Mucosa of stomach (tissue), 1 donor: ENCODE measurements at regions not wholly inside any gene's neighbourhood (a gene's known extent, or its start where the extent isn't known, plus 50 kb on each side); places are given as distances from the start of the nearest gene placed in this dataset.
"Not testable (repeated sequence)": the region's sequence is repeated elsewhere in the genome, so short reads cannot be mapped to it uniquely, and the experiment has no call there.

Experiments
- H3K27me3 ChIP-seq: one replicate; pipeline ENCODE4 v1.7.0; 2013; ENCODE audit warnings: mild to moderate bottlenecking, low read length; ENCODE audit not compliant: control insufficient read depth, insufficient read depth
- H3K36me3 ChIP-seq: one replicate; pipeline ENCODE4 v1.7.0; 2013; ENCODE audit warnings: low read length; ENCODE audit not compliant: control insufficient read depth, insufficient read depth
- H3K4me1 ChIP-seq: one replicate; pipeline ENCODE4 v1.7.0; 2013; ENCODE audit warnings: mild to moderate bottlenecking, low read length; ENCODE audit not compliant: control insufficient read depth, insufficient read depth
- H3K4me3 ChIP-seq: one replicate; pipeline ENCODE4 v1.7.0; 2013; ENCODE audit warnings: low read length
- H3K9ac ChIP-seq: one replicate; pipeline ENCODE4 v1.7.0; 2013; ENCODE audit warnings: mild to moderate bottlenecking, low read length, moderate library complexity
- H3K9me3 ChIP-seq: one replicate; pipeline ENCODE4 v1.7.0; 2013; ENCODE audit warnings: mild to moderate bottlenecking, low read length, moderate library complexity; ENCODE audit not compliant: control insufficient read depth
- donor health status: Pancreatic carcinoma.

- Histone ChIP-seq H3K36me3 (no peaks in the 10 kb centered on the region), H3K27me3 (no peaks in the 10 kb centered on the region), H3K9me3 (no peaks in the 10 kb centered on the region), H3K9ac (no peak overlapping the region), H3K4me3 (no peak overlapping the region), H3K4me1 (no peaks in the 10 kb centered on the region)
Observed at GRCh38 chr4:189121336-189121735, 819.3 kb upstream of the FRG1 start.

- no peaks in the 10 kb centered on the region for H3K36me3 ChIP-seq
- H3K4me3 ChIP-seq: no peak overlapping the region
- H3K9ac ChIP-seq: no peak overlapping the region
- H3K9me3 ChIP-seq: no peaks in the 10 kb centered on the region
- no peaks in the 10 kb centered on the region for H3K27me3 ChIP-seq
- no peaks in the 10 kb centered on the region for H3K4me1 ChIP-seq
Observed at GRCh38 chr4:189124149-189124758, 816.4 kb upstream of the FRG1 start.

GRCh38 chr4:189124791-189125190, 815.9 kb upstream of the FRG1 start:
- Histone ChIP-seq H3K4me1 (no peaks in the 10 kb centered on the region), H3K27me3 (no peaks in the 10 kb centered on the region), H3K9me3 (no peaks in the 10 kb centered on the region), H3K36me3 (no peaks in the 10 kb centered on the region), H3K4me3 (no peak overlapping the region), H3K9ac (no peak overlapping the region)

GRCh38 chr4:189126040-189126439, 814.6 kb upstream of the FRG1 start:
- Histone ChIP-seq H3K9ac (no peak overlapping the region), H3K4me1 (no peaks in the 10 kb centered on the region), H3K4me3 (no peak overlapping the region), H3K36me3 (no peaks in the 10 kb centered on the region), H3K27me3 (no peaks in the 10 kb centered on the region), H3K9me3 (no peaks in the 10 kb centered on the region)

- Histone ChIP-seq H3K4me3 (no peak overlapping the region), H3K9me3 (no peaks in the 10 kb centered on the region), H3K36me3 (no peaks in the 10 kb centered on the region), H3K9ac (no peak overlapping the region), H3K27me3 (no peaks in the 10 kb centered on the region), H3K4me1 (no peaks in the 10 kb centered on the region)
Observed at GRCh38 chr4:189128341-189128740, 812.3 kb upstream of the FRG1 start.

GRCh38 chr4:189129044-189129694, 811.5 kb upstream of the FRG1 start:
- no peaks in the 10 kb centered on the region for H3K36me3 ChIP-seq
- no peaks in the 10 kb centered on the region for H3K4me1 ChIP-seq
- H3K9me3 ChIP-seq: no peaks in the 10 kb centered on the region
- no peaks in the 10 kb centered on the region for H3K27me3 ChIP-seq
- H3K4me3 ChIP-seq: no peak overlapping the region
- no peak overlapping the region for H3K9ac ChIP-seq

- H3K4me3 ChIP-seq: no peak overlapping the region
- H3K9me3 ChIP-seq: no peaks in the 10 kb centered on the region
- no peak overlapping the region for H3K9ac ChIP-seq
- H3K4me1 ChIP-seq: no peaks in the 10 kb centered on the region
- no peaks in the 10 kb centered on the region for H3K36me3 ChIP-seq
- H3K27me3 ChIP-seq: no peaks in the 10 kb centered on the region
Observed at GRCh38 chr4:189131118-189131517, 809.6 kb upstream of the FRG1 start.

- H3K36me3 ChIP-seq: no peaks in the 10 kb centered on the region
- H3K4me3 ChIP-seq: no peak overlapping the region
- no peak overlapping the region for H3K9ac ChIP-seq
- H3K4me1 ChIP-seq: no peaks in the 10 kb centered on the region
- H3K9me3 ChIP-seq: no peaks in the 10 kb centered on the region
- no peaks in the 10 kb centered on the region for H3K27me3 ChIP-seq
Observed at GRCh38 chr4:189136462-189136861, 804.2 kb upstream of the FRG1 start.

- Histone ChIP-seq H3K36me3 (no peaks in the 10 kb centered on the region), H3K27me3 (no peaks in the 10 kb centered on the region), H3K9me3 (no peaks in the 10 kb centered on the region), H3K4me1 (peaks cover 7% of the 10 kb centered on the region), H3K9ac (no peak overlapping the region), H3K4me3 (no peak overlapping the region)
Observed at GRCh38 chr4:189143263-189143952, 797.3 kb upstream of the FRG1 start.

GRCh38 chr4:189147005-189147929, 793.4 kb upstream of the FRG1 start:
- peaks cover 7% of the 10 kb centered on the region for H3K4me1 ChIP-seq

GRCh38 chr4:189155083-189155482, 785.6 kb upstream of the FRG1 start:
- not testable (repeated sequence) for H3K4me3 ChIP-seq, H3K4me1 ChIP-seq, H3K9ac ChIP-seq, H3K36me3 ChIP-seq, H3K9me3 ChIP-seq, H3K27me3 ChIP-seq

More at GRCh38 chr4:189147005-189147929, 793.4 kb upstream of the FRG1 start:
- Histone ChIP-seq H3K36me3 (no peaks in the 10 kb centered on the region), H3K27me3 (no peaks in the 10 kb centered on the region), H3K4me3 (no peak overlapping the region), H3K9ac (no peak overlapping the region), H3K9me3 (no peaks in the 10 kb centered on the region)
